Thyroid gland (tissue), 4 donors: ENCODE measurements at regions not wholly inside any gene's neighbourhood (a gene's known extent, or its start where the extent isn't known, plus 50 kb on each side); places are given as distances from the start of the nearest gene placed in this dataset.

ENCODE experiments used
- POLR2A ChIP-seq, 2 donors: fragments of 450-650 bp; IDR thresholded peaks; one replicate each; pipeline ENCODE4 v1.6.1; 2017; ENCODE audit warnings: antibody characterized with exemption in 2 of 2, mild to moderate bottlenecking in 2 of 2, moderate library complexity in 1 of 2
- TF ChIP-seq, protein P1 (sequence below), 6 experiments: fragments of 200-600 bp in 3 of 6; fragments of 450-650 bp in 3 of 6; sonication (generic) in 3 of 6; IDR thresholded peaks; one replicate each; pipeline ENCODE4 v1.5.1; 2016 to 2019; ENCODE audit warnings: antibody characterized with exemption in 6 of 6, mild to moderate bottlenecking in 2 of 6, inconsistent platforms in 1 of 6, moderate library complexity in 1 of 6

DNA sequence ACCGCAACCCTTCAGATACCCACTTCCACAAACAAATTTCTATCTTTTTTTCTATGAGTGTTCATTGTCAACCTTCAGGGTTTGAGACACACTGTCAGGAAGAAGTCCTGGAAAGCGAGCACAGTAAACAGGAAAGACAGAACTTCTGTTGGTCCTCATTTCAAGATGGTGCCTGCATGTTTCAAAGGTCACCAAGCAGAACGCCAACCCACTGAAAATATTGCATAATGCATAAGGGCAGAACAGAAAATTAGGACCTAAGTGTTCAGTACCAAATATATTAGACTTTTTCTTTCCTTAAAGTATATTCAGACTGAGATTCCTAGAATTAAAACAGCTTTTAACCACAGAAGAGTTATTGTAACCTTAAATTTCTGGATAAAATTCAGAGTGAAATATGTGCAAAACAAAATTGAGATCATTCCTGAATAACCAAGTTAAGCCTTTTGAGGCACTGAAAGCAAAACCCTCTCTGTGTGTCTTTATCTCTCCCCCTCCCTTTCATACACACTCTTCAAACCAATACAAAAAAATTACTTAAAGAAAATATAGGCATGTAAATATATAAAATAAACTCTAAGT lies 387.8 kb upstream of the THBS1 start:
- TF ChIP-seq POLR2A (IDR thresholded peaks at IDR 0.05) = no peak
- TF ChIP-seq, protein P1, sequence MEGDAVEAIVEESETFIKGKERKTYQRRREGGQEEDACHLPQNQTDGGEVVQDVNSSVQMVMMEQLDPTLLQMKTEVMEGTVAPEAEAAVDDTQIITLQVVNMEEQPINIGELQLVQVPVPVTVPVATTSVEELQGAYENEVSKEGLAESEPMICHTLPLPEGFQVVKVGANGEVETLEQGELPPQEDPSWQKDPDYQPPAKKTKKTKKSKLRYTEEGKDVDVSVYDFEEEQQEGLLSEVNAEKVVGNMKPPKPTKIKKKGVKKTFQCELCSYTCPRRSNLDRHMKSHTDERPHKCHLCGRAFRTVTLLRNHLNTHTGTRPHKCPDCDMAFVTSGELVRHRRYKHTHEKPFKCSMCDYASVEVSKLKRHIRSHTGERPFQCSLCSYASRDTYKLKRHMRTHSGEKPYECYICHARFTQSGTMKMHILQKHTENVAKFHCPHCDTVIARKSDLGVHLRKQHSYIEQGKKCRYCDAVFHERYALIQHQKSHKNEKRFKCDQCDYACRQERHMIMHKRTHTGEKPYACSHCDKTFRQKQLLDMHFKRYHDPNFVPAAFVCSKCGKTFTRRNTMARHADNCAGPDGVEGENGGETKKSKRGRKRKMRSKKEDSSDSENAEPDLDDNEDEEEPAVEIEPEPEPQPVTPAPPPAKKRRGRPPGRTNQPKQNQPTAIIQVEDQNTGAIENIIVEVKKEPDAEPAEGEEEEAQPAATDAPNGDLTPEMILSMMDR (IDR thresholded peaks at IDR 0.05) = no peak
